H1 (cell line): ENCODE measurements at regions not wholly inside any gene's neighbourhood (a gene's known extent, or its start where the extent isn't known, plus 50 kb on each side); places are given as distances from the start of the nearest gene placed in this dataset.

Experiments
- CTCF ChIA-PET: fragments of 300-600 bp; sonication (Branson Sonifier 250); formaldehyde crosslinking; loops from one replicate; lab custom pipeline; 2021; ENCODE audit not compliant: partially characterized antibody; lab: Charles Lee
- POLR2A ChIA-PET: fragments of 300-600 bp; sonication (Branson Sonifier 250); formaldehyde crosslinking; loops from one replicate; lab custom pipeline; 2021; ENCODE audit warnings: inconsistent platforms; ENCODE audit not compliant: partially characterized antibody; lab: Charles Lee
- DNase-seq, 2 experiments: peaks; one replicate each; pipeline versions ENCODE4 v3.0.0 to v3.0.0-alpha.2; 2010 to 2022; ENCODE audit warnings: low spot score in 2 of 2, low read depth in 1 of 2, mixed read lengths in 1 of 2
- FAIRE-seq: peaks from 2 replicates; lab custom pipeline; 2011; peaks lifted over from hg19 to GRCh38; lab: Jason Lieb, UNC
- H2AFZ ChIP-seq: 2 replicates; pipeline ENCODE4 v1.8.1; 2012; ENCODE audit warnings: low read length, inconsistent platforms
- H2AK5ac ChIP-seq: 2 replicates; pipeline ENCODE4 v1.6.1; 2013; ENCODE audit warnings: low read depth, low read length
- H2BK120ac ChIP-seq: replicated peaks from 2 replicates; pipeline ENCODE3; 2013; ENCODE audit warnings: low read depth, low read length, inconsistent platforms
- H2BK12ac ChIP-seq: 2 replicates; pipeline ENCODE4 v1.6.1; 2013; ENCODE audit warnings: low read depth, low read length
- H2BK15ac ChIP-seq: 2 replicates; pipeline ENCODE4 v1.6.1; 2013; ENCODE audit warnings: low read length
- H2BK20ac ChIP-seq: 2 replicates; pipeline ENCODE4 v1.6.1; 2013; ENCODE audit warnings: low read length
- H2BK5ac ChIP-seq: 2 replicates; pipeline ENCODE4 v1.6.1; 2013; ENCODE audit warnings: low read depth, low read length
- H3K14ac ChIP-seq: 2 replicates; pipeline ENCODE4 v1.6.1; 2013; ENCODE audit warnings: inconsistent platforms; ENCODE audit not compliant: insufficient read length
- H3K18ac ChIP-seq: 2 replicates; pipeline ENCODE4 v1.6.1; 2013; ENCODE audit warnings: low read length; ENCODE audit errors: extremely low read depth
- H3K23ac ChIP-seq: 2 replicates; pipeline ENCODE4 v1.6.1; 2013; ENCODE audit warnings: inconsistent platforms; ENCODE audit not compliant: insufficient read length
- H3K23me2 ChIP-seq: 2 replicates; pipeline ENCODE4 v1.6.1; 2013; ENCODE audit warnings: low read depth, low read length
- H3K27ac ChIP-seq: 2 replicates; pipeline ENCODE4 v1.6.1; 2011; ENCODE audit warnings: low read depth, low read length, inconsistent platforms
- H3K27me3 ChIP-seq, 4 experiments: replicated peaks in 1 of 4; 1 replicate in 1 of 4; 2 replicates in 3 of 4; pipeline versions ENCODE4 v1.6.1 to v1.8.1; 2011 to 2013; ENCODE audit warnings: low read length in 3 of 4, mild to moderate bottlenecking in 3 of 4, inconsistent platforms in 2 of 4, mixed read lengths in 2 of 4, moderate library complexity in 1 of 4; ENCODE audit not compliant: control insufficient read depth in 3 of 4, insufficient read depth in 3 of 4; ENCODE audit errors: extremely low read depth in 1 of 4
- H3K36me3 ChIP-seq, 4 experiments: 2 replicates each; pipeline versions ENCODE4 v1.6.1 to v1.8.1; 2011 to 2013; ENCODE audit warnings: mild to moderate bottlenecking in 4 of 4, low read length in 3 of 4, moderate library complexity in 2 of 4, control low read depth in 1 of 4, inconsistent platforms in 1 of 4; ENCODE audit not compliant: insufficient read depth in 4 of 4, control insufficient read depth in 2 of 4
- H3K4ac ChIP-seq: replicated peaks from 2 replicates; pipeline ENCODE3; 2013; ENCODE audit warnings: low read length, low read depth, mixed read lengths, inconsistent platforms; ENCODE audit not compliant: insufficient read length
- H3K4me1 ChIP-seq, 4 experiments: replicated peaks in 1 of 4; 1 replicate in 1 of 4; 2 replicates in 3 of 4; pipeline versions ENCODE4 v1.6.1 to v1.8.1; 2011 to 2013; ENCODE audit warnings: low read length in 3 of 4, inconsistent platforms in 2 of 4, mixed read lengths in 1 of 4; ENCODE audit not compliant: insufficient read depth in 4 of 4, control insufficient read depth in 3 of 4
- H3K4me2 ChIP-seq, 2 experiments: 2 replicates each; pipeline versions ENCODE4 v1.6.1 to v1.8.1; 2011 to 2013; ENCODE audit warnings: low read depth in 2 of 2, low read length in 2 of 2, control low read depth in 1 of 2, inconsistent platforms in 1 of 2, mild to moderate bottlenecking in 1 of 2; ENCODE audit not compliant: insufficient read depth in 1 of 2
- H3K4me3 ChIP-seq, 4 experiments: fragments of 200-600, 300-600 bp in 1 of 4; sonication (generic), shearing (Covaris generic), sonication (Bioruptor Twin) in 1 of 4; 2 replicates each; pipeline versions ENCODE4 v1.5.1 to v1.8.1; 2011 to 2016; ENCODE audit warnings: low read length in 4 of 4, low read depth in 3 of 4, control low read depth in 2 of 4, inconsistent platforms in 2 of 4, mild to moderate bottlenecking in 2 of 4, mixed read lengths in 1 of 4, moderate library complexity in 1 of 4; ENCODE audit not compliant: insufficient read depth in 2 of 4; ENCODE audit errors: extremely low read depth in 1 of 4
- H3K56ac ChIP-seq: replicated peaks from 2 replicates; pipeline ENCODE3; 2013; ENCODE audit warnings: low read depth, mild to moderate bottlenecking, mixed read lengths, low read length, inconsistent platforms; ENCODE audit not compliant: insufficient read length
- H3K79me1 ChIP-seq: 2 replicates; pipeline ENCODE4 v1.6.1; 2013; ENCODE audit warnings: low read depth, low read length, control low read depth
- H3K79me2 ChIP-seq, 2 experiments: 2 replicates each; pipeline versions ENCODE4 v1.6.1 to v1.8.1; 2012 to 2013; ENCODE audit warnings: low read length in 2 of 2, mild to moderate bottlenecking in 2 of 2, inconsistent platforms in 1 of 2; ENCODE audit not compliant: insufficient read depth in 2 of 2, control insufficient read depth in 1 of 2
- H3K9ac ChIP-seq, 4 experiments: replicated peaks in 1 of 4; 1 replicate in 1 of 4; 2 replicates in 3 of 4; pipeline versions ENCODE4 v1.6.1 to v1.8.1; 2011 to 2013; ENCODE audit warnings: low read depth in 3 of 4, low read length in 3 of 4, control low read depth in 2 of 4, mild to moderate bottlenecking in 2 of 4, moderate library complexity in 2 of 4, inconsistent platforms in 1 of 4; ENCODE audit errors: extremely low read depth in 1 of 4
- H3K9me3 ChIP-seq, 2 experiments: 2 replicates each; pipeline versions ENCODE4 v1.6.1 to v1.8.1; 2012 to 2013; ENCODE audit warnings: mild to moderate bottlenecking in 2 of 2, moderate library complexity in 2 of 2, control low read depth in 1 of 2, inconsistent platforms in 1 of 2, low read depth in 1 of 2, low read length in 1 of 2, mixed read lengths in 1 of 2; ENCODE audit not compliant: insufficient read depth in 2 of 2
- H4K20me1 ChIP-seq, 2 experiments: replicated peaks in 1 of 2; 2 replicates each; pipeline versions ENCODE3 to v1.8.1; 2011 to 2013; ENCODE audit warnings: inconsistent platforms in 2 of 2, low read length in 2 of 2, mild to moderate bottlenecking in 1 of 2; ENCODE audit not compliant: insufficient read depth in 2 of 2, control insufficient read depth in 1 of 2
- H4K5ac ChIP-seq: 2 replicates; pipeline ENCODE4 v1.6.1; 2013; ENCODE audit warnings: low read length, low read depth, mixed read lengths, inconsistent platforms; ENCODE audit not compliant: insufficient read length
- H4K8ac ChIP-seq: 2 replicates; pipeline ENCODE4 v1.8.0; 2013; ENCODE audit warnings: mild to moderate bottlenecking, moderate library complexity, low read length, inconsistent platforms; ENCODE audit not compliant: insufficient read depth; ENCODE audit errors: extremely low read depth
- H4K91ac ChIP-seq: replicated peaks from 2 replicates; pipeline ENCODE3; 2013; ENCODE audit warnings: low read length, mixed read lengths, inconsistent platforms; ENCODE audit not compliant: insufficient read length
- ASH2L ChIP-seq: fragments of 200-600, 300-600 bp; sonication (generic); IDR thresholded peaks from one replicate; pipeline ENCODE4 v1.7.1; 2017; ENCODE audit warnings: low read length
- BACH1 ChIP-seq: IDR thresholded peaks from 2 replicates; pipeline ENCODE4 v1.6.1; 2012; ENCODE audit warnings: low read length, improper control_type of control experiment
- BRCA1 ChIP-seq: IDR thresholded peaks from 2 replicates; pipeline ENCODE4 v1.6.1; 2012; ENCODE audit warnings: low read depth, low read length, improper control_type of control experiment
- CHD2 ChIP-seq: IDR thresholded peaks from 2 replicates; pipeline ENCODE4 v1.6.1; 2012; ENCODE audit warnings: low read length, improper control_type of control experiment
- CTBP2 ChIP-seq: IDR thresholded peaks from 2 replicates; pipeline ENCODE4 v1.7.0; 2011; ENCODE audit warnings: borderline replicate concordance, mild to moderate bottlenecking, moderate library complexity, mixed read lengths, low read length; ENCODE audit not compliant: insufficient read depth, insufficient read length
- GTF2F1 ChIP-seq: IDR thresholded peaks from 2 replicates; pipeline ENCODE4 v1.6.1; 2012; ENCODE audit warnings: low read depth, low read length, improper control_type of control experiment, borderline replicate concordance
- MAFK ChIP-seq: IDR thresholded peaks from 2 replicates; pipeline ENCODE4 v1.6.1; 2012; ENCODE audit warnings: low read depth, mild to moderate bottlenecking, improper control_type of control experiment, low read length
- PHF8 ChIP-seq: fragments of 200-600 bp; sonication (generic); conservative IDR thresholded peaks from 2 replicates; pipeline ENCODE4 v1.7.1; 2012; ENCODE audit warnings: low read depth, mild to moderate bottlenecking, inconsistent platforms, low read length, moderate library complexity
- POU5F1 ChIP-seq: IDR thresholded peaks from 2 replicates; pipeline ENCODE4 v1.6.1; 2011; ENCODE audit warnings: low read depth, mild to moderate bottlenecking, low read length, moderate library complexity
- RAD21 ChIP-seq, 2 experiments: IDR thresholded peaks in 1 of 2; conservative IDR thresholded peaks in 1 of 2; 2 replicates each; pipeline ENCODE4 v1.6.1; 2011; ENCODE audit warnings: low read depth in 2 of 2, low read length in 2 of 2, improper control_type of control experiment in 1 of 2, inconsistent platforms in 1 of 2, mild to moderate bottlenecking in 1 of 2, moderate library complexity in 1 of 2
- SIN3A ChIP-seq, 2 experiments: IDR thresholded peaks in 1 of 2; conservative IDR thresholded peaks in 1 of 2; 2 replicates each; pipeline ENCODE4 v1.6.1; 2011 to 2012; ENCODE audit warnings: low read length in 2 of 2, improper control_type of control experiment in 1 of 2, low read depth in 1 of 2, mild to moderate bottlenecking in 1 of 2
- SP2 ChIP-seq: IDR thresholded peaks from 2 replicates; pipeline ENCODE4 v1.6.1; 2012; ENCODE audit warnings: mild to moderate bottlenecking, low read length, inconsistent platforms
- TAF1 ChIP-seq: IDR thresholded peaks from 2 replicates; pipeline ENCODE4 v1.6.1; 2011; ENCODE audit warnings: mild to moderate bottlenecking, low read depth, low read length
- USF2 ChIP-seq: IDR thresholded peaks from 2 replicates; pipeline ENCODE4 v1.6.1; 2011; ENCODE audit warnings: low read length, improper control_type of control experiment
- WGBS, 2 experiments: shearing (Covaris generic) in 1 of 2; methylation state at CpG; one replicate each; pipeline versions ENCODE4 v1.1.6 to v1.1.7; 2013 to 2015; ENCODE audit warnings: low lambda C conversion rate in 2 of 2, mixed read lengths in 2 of 2, inconsistent platforms in 1 of 2, low coverage in 1 of 2, missing lambda C conversion rate in 1 of 2; ENCODE audit not compliant: insufficient replicate concordance in 2 of 2, insufficient coverage in 1 of 2, insufficient read length in 1 of 2; ENCODE audit errors: extremely low coverage in 1 of 2, missing lambda C conversion rate in 1 of 2; 5-methylcytosine and 5-hydroxymethylcytosine counted together

- no peak overlapping the region for H2AK5ac ChIP-seq
- no peak overlapping the region for H2AFZ ChIP-seq
- H2BK20ac ChIP-seq = no peak overlapping the region
- FAIRE-seq (no peak), DNase-seq (no peak)
- H4K5ac ChIP-seq = no peak overlapping the region
- no peak overlapping the region for H3K14ac ChIP-seq
- no peak overlapping the region for H3K18ac ChIP-seq
- no peak overlapping the region for H2BK5ac ChIP-seq
- H4K8ac ChIP-seq = no peak overlapping the region
- H4K91ac ChIP-seq = no peak overlapping the region
- no peak overlapping the region for H3K4ac ChIP-seq
- H3K27ac ChIP-seq = no peak overlapping the region
- H2BK15ac ChIP-seq = no peak overlapping the region
- no peak overlapping the region for H3K23ac ChIP-seq
- H4K20me1 ChIP-seq = no peaks in the 10 kb centered on the region
- H3K23me2 ChIP-seq = no peaks in the 10 kb centered on the region
- no peaks in the 10 kb centered on the region for H3K79me1 ChIP-seq
- no peaks in the 10 kb centered on the region for H3K9me3 ChIP-seq
- no peak overlapping the region for H3K56ac ChIP-seq
- H3K9ac ChIP-seq = no peak overlapping the region
- POLR2A ChIA-PET = no interaction called here
- CTCF ChIA-PET = interaction anchor here (0.7 to 1.1 kb wide), 2 partner anchors 177 to 190 kb away, joined by 3 read pairs; no protein-coding TSS in a partner anchor
- no peaks in the 10 kb centered on the region for H3K27me3 ChIP-seq
- H3K4me1 ChIP-seq = peaks cover 0 to 2% (median 0%) of the 10 kb centered on the region in 4 experiments; a peak in 2 of 7 replicates
- no peak overlapping the region for H2BK120ac ChIP-seq
- no peak overlapping the region for H3K4me3 ChIP-seq
- H3K36me3 ChIP-seq = no peaks in the 10 kb centered on the region
- 89% methylated on average over 2 of the region's 2 CpGs; no CpG with 5 or more reads in 1 of the 2 experiments for WGBS, 2 experiments
- no peak overlapping the region for H2BK12ac ChIP-seq
- H3K4me2 ChIP-seq = no peak overlapping the region
- H3K79me2 ChIP-seq = no peaks in the 10 kb centered on the region
- TF ChIP-seq PHF8 = no peak
- TF ChIP-seq USF2 = no peak
- TF ChIP-seq CTBP2 = no peak
- no peak for TF ChIP-seq CHD2
- no peak for TF ChIP-seq MAFK
- no peak for TF ChIP-seq ASH2L
- TF ChIP-seq BACH1 = no peak
- no peak for TF ChIP-seq BRCA1
- TF ChIP-seq TAF1 = no peak
- no peak for TF ChIP-seq SP2
- no peak for TF ChIP-seq RAD21 (IDR thresholded peaks at IDR 0.05 in 1 of 2, conservative IDR thresholded peaks at IDR 0.05 in 1 of 2; ENCODE audit: low read depth in 2 of 2, low read length in 2 of 2)
- no peak for TF ChIP-seq SIN3A (conservative IDR thresholded peaks at IDR 0.05 in 1 of 2, IDR thresholded peaks at IDR 0.05 in 1 of 2; ENCODE audit: low read depth in 1 of 2, low read length in 2 of 2)
- no peak for TF ChIP-seq GTF2F1
- no peak for TF ChIP-seq POU5F1
These were observed 114.7 kb downstream of the SEC23IP start for GRCh38 chr10:120007261-120007660.
